ENCODE measurements at regions not wholly inside any gene's neighbourhood (a gene's known extent, or its start where the extent isn't known, plus 50 kb on each side); places are given as distances from the start of the nearest gene placed in this dataset.
"Not testable (repeated sequence)": the region's sequence is repeated elsewhere in the genome, so short reads cannot be mapped to it uniquely, and the experiment has no call there.

DNA sequence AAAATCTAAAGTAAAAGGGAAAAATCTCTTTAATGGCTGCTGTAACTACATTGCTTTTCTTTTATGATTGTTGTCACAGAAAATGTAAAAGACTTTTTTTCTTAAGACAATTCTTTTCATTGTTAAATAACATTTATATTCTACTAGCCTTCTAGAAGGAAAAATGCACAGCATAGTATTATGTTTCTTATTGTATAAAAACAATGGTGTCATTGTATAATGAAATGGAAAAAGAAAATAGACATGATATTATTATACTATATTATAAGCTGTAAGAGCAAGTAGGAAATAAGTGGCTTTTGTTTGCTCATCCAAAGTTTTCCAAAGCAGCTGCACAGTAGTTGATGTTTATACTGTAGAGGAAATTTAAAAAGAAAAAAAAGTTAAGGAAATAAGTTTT, 1021.7 kb downstream of the EFNA5 start:
- no peak overlapping the region for H3K27ac ChIP-seq (ENCODE audit: low read length)
- H3K9ac ChIP-seq (ENCODE audit: low read length in 2 of 2) = no peak overlapping the region
- no peak overlapping the region for H3K4me3 ChIP-seq (ENCODE audit: low read length in 2 of 2)
- no peaks in the 10 kb centered on the region for H3K27me3 ChIP-seq (ENCODE audit: control insufficient read depth in 1 of 2, insufficient read depth in 2 of 2, low read length in 2 of 2)
- H3K36me3 ChIP-seq (ENCODE audit: control insufficient read depth in 2 of 2, insufficient read depth in 2 of 2, low read length in 2 of 2) = no peaks in the 10 kb centered on the region
- H3K4me1 ChIP-seq (ENCODE audit: control insufficient read depth, insufficient read depth, low read length) = no peaks in the 10 kb centered on the region
- peaks cover 0 to 4% of the 10 kb centered on the region in 2 donors for H3K9me3 ChIP-seq (ENCODE audit: control insufficient read depth in 2 of 2, low read length in 2 of 2)

DNA sequence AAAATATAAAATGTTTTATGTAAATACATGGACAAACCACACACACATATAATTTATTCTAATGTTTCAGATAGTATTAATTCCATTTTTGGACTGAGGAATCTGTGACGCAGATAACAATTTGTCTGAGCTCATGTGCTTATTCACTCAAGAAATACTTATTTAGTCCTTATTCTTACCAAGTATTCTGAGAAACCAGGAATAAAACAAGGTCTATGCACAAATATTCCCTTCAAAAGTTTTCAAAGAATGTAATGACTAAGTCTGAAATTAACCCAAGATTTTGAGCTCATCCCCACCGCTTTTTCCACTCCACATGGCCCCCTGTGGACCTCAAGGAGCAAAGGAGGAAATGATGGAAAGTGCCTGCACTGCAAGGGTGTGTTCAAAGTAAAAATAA, 1022.3 kb downstream of the EFNA5 start:
- peaks cover 0 to under 1% of the 10 kb centered on the region in 2 donors for H3K9me3 ChIP-seq (ENCODE audit: control insufficient read depth in 2 of 2, low read length in 2 of 2)
- H3K9ac ChIP-seq (ENCODE audit: low read length in 2 of 2) = no peak overlapping the region
- H3K4me3 ChIP-seq (ENCODE audit: low read length in 2 of 2) = no peak overlapping the region
- H3K27ac ChIP-seq (ENCODE audit: low read length) = no peak overlapping the region
- H3K27me3 ChIP-seq (ENCODE audit: control insufficient read depth in 1 of 2, insufficient read depth in 2 of 2, low read length in 2 of 2) = no peaks in the 10 kb centered on the region
- H3K36me3 ChIP-seq (ENCODE audit: control insufficient read depth in 2 of 2, insufficient read depth in 2 of 2, low read length in 2 of 2) = no peaks in the 10 kb centered on the region
- no peaks in the 10 kb centered on the region for H3K4me1 ChIP-seq (ENCODE audit: control insufficient read depth, insufficient read depth, low read length)

DNA sequence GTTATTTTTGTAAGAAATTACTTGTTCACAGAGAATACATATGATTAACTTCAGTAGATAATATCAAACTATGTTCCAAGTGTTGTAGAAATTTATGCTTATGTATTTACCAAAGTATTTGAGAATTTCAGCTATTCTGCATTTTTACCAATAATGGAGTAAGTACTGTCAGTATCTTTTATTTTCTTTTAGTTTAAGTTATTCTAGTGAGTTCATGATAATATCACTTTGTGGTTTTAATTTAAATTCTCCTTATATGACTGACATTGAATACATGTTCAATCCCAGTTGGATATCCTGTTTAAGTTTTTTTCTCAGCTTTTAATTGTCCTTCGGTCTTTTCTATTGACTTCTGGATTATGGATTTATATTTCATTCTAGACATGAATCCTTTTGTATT, 1024.6 kb downstream of the EFNA5 start:
- no peak overlapping the region for H3K4me3 ChIP-seq (ENCODE audit: low read length in 2 of 2)
- no peak overlapping the region for H3K9ac ChIP-seq (ENCODE audit: low read length in 2 of 2)
- H3K27me3 ChIP-seq (ENCODE audit: control insufficient read depth in 1 of 2, insufficient read depth in 2 of 2, low read length in 2 of 2) = no peaks in the 10 kb centered on the region
- H3K36me3 ChIP-seq (ENCODE audit: control insufficient read depth in 2 of 2, insufficient read depth in 2 of 2, low read length in 2 of 2) = no peaks in the 10 kb centered on the region
- H3K27ac ChIP-seq (ENCODE audit: low read length) = no peak overlapping the region
- H3K9me3 ChIP-seq (ENCODE audit: control insufficient read depth in 2 of 2, low read length in 2 of 2) = no peaks in the 10 kb centered on the region
- H3K4me1 ChIP-seq (ENCODE audit: control insufficient read depth, insufficient read depth, low read length) = no peaks in the 10 kb centered on the region

DNA sequence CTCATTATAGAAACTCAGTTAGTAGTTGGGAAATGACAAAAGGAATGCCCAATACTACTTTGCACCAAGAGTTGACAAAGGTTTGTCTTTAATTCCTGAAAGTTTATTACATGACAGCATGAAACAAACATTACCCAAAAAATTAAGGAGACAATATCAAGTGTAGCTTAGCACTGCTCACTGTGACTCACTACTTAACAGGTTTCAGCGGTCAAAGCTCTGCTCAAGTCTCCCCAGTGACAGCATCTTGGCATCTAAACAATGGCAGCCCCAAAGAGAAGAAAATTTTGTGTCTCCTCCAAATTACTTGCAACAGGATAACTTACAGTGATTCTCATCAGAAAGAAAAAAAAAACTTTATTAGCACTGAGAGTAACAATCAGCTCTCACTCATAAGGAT, 1030.2 kb downstream of the EFNA5 start:
- Histone ChIP-seq H3K27me3 (ENCODE audit: control insufficient read depth in 1 of 2, insufficient read depth in 2 of 2, low read length in 2 of 2) (no peaks in the 10 kb centered on the region), H3K36me3 (ENCODE audit: control insufficient read depth in 2 of 2, insufficient read depth in 2 of 2, low read length in 2 of 2) (no peaks in the 10 kb centered on the region), H3K9me3 (ENCODE audit: control insufficient read depth in 2 of 2, low read length in 2 of 2) (no peaks in the 10 kb centered on the region), H3K9ac (ENCODE audit: low read length in 2 of 2) (no peak overlapping the region), H3K27ac (ENCODE audit: low read length) (no peak overlapping the region), H3K4me3 (ENCODE audit: low read length in 2 of 2) (no peak overlapping the region), H3K4me1 (ENCODE audit: control insufficient read depth, insufficient read depth, low read length) (no peaks in the 10 kb centered on the region)

DNA sequence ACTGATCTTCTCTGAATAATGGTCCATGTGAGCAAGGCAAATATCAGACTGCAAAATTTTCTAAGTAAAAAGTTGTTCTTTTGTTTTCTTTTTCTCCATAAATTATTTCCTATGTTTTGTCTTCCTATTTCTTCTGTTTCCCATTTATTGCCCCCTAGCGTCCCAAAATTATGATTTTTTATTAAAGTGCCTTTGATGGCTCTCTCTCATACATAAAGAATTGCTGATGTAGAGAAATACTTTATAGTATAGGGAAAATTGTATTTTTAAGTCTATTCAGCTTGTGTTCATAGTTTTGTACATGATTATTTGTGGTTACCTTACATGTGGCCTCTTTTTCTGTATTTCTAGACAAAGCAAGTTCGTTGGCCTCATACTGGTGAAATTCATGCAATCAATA, 1031.2 kb downstream of the EFNA5 start:
- Histone ChIP-seq H3K36me3 (ENCODE audit: control insufficient read depth in 2 of 2, insufficient read depth in 2 of 2, low read length in 2 of 2) (no peaks in the 10 kb centered on the region), H3K9ac (ENCODE audit: low read length in 2 of 2) (no peak overlapping the region), H3K4me1 (ENCODE audit: control insufficient read depth, insufficient read depth, low read length) (no peaks in the 10 kb centered on the region), H3K27me3 (ENCODE audit: control insufficient read depth in 1 of 2, insufficient read depth in 2 of 2, low read length in 2 of 2) (no peaks in the 10 kb centered on the region), H3K4me3 (ENCODE audit: low read length in 2 of 2) (no peak overlapping the region), H3K9me3 (ENCODE audit: control insufficient read depth in 2 of 2, low read length in 2 of 2) (no peaks in the 10 kb centered on the region), H3K27ac (ENCODE audit: low read length) (no peak overlapping the region)

DNA sequence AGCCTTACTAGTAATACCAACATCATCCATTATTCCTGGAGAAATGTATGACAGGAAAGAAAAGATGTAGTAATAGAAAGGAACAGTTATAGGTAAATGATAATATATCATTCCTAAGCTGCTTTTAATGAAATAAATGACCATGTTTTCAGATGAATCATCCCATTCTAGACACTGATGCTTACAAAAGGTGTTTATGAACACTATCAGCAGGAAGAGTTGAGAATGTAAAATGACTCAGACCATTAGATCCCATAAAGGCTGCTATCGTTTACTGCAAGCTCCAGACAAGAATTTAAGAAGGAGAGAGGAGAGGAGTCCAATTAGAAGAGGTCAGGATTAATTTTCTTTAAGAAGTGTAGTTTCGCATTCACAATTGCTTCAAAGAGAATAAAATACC, 1033.5 kb downstream of the EFNA5 start:
- Histone ChIP-seq H3K9ac (ENCODE audit: low read length in 2 of 2) (no peak overlapping the region), H3K4me3 (ENCODE audit: low read length in 2 of 2) (no peak overlapping the region), H3K9me3 (ENCODE audit: control insufficient read depth in 2 of 2, low read length in 2 of 2) (no peaks in the 10 kb centered on the region), H3K27me3 (ENCODE audit: control insufficient read depth in 1 of 2, insufficient read depth in 2 of 2, low read length in 2 of 2) (no peaks in the 10 kb centered on the region), H3K4me1 (ENCODE audit: control insufficient read depth, insufficient read depth, low read length) (no peaks in the 10 kb centered on the region), H3K27ac (ENCODE audit: low read length) (no peak overlapping the region), H3K36me3 (ENCODE audit: control insufficient read depth in 2 of 2, insufficient read depth in 2 of 2, low read length in 2 of 2) (no peaks in the 10 kb centered on the region)

DNA sequence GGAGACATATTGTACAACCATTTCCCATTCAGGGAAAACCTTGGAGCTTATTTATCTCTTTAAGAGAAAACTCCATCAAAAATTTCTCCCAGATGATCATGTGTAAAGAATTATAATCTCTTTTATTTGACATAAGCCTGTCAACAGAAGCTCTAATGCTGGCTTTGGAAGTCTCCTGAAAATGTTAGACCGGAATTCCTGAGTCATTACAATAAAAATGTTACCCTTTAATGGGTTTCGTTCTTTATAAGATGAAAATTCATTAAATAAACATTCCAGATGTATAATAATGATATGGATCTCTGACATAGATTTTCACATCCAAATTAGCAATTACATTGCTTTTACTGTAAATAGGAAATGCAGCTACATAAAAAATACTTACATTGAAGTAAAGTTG, 1036.4 kb downstream of the EFNA5 start:
- Histone ChIP-seq H3K4me3 (ENCODE audit: low read length in 2 of 2) (no peak overlapping the region), H3K27ac (ENCODE audit: low read length) (no peak overlapping the region), H3K9ac (ENCODE audit: low read length in 2 of 2) (no peak overlapping the region), H3K4me1 (ENCODE audit: control insufficient read depth, insufficient read depth, low read length) (no peaks in the 10 kb centered on the region), H3K27me3 (ENCODE audit: control insufficient read depth in 1 of 2, insufficient read depth in 2 of 2, low read length in 2 of 2) (no peaks in the 10 kb centered on the region), H3K9me3 (ENCODE audit: control insufficient read depth in 2 of 2, low read length in 2 of 2) (no peaks in the 10 kb centered on the region), H3K36me3 (ENCODE audit: control insufficient read depth in 2 of 2, insufficient read depth in 2 of 2, low read length in 2 of 2) (no peaks in the 10 kb centered on the region)

DNA sequence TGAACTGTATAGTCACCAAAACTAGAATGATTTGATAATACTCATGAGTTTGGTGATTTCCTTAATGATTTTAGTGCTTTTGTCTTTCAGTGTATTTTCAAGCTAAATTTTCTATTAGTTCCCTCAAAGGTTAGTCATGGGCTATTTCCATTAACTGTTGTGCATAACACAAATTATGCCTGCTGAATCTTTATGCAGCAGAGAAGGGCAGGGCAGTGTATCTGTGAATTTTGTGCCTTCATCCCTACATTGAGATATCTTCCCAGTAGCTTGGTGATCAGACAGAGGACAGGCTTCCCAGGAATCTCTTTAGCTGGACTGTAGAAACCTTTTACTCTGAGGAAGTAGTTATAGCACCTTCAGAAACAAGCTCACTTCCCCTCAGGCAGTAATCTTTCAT, 1036.9 kb downstream of the EFNA5 start:
- H3K27ac ChIP-seq (ENCODE audit: low read length) = no peak overlapping the region
- H3K36me3 ChIP-seq (ENCODE audit: control insufficient read depth in 2 of 2, insufficient read depth in 2 of 2, low read length in 2 of 2) = no peaks in the 10 kb centered on the region
- H3K4me3 ChIP-seq (ENCODE audit: low read length in 2 of 2) = no peak overlapping the region
- H3K9me3 ChIP-seq (ENCODE audit: control insufficient read depth in 2 of 2, low read length in 2 of 2) = no peaks in the 10 kb centered on the region
- H3K9ac ChIP-seq (ENCODE audit: low read length in 2 of 2) = no peak overlapping the region
- no peaks in the 10 kb centered on the region for H3K27me3 ChIP-seq (ENCODE audit: control insufficient read depth in 1 of 2, insufficient read depth in 2 of 2, low read length in 2 of 2)
- no peaks in the 10 kb centered on the region for H3K4me1 ChIP-seq (ENCODE audit: control insufficient read depth, insufficient read depth, low read length)

DNA sequence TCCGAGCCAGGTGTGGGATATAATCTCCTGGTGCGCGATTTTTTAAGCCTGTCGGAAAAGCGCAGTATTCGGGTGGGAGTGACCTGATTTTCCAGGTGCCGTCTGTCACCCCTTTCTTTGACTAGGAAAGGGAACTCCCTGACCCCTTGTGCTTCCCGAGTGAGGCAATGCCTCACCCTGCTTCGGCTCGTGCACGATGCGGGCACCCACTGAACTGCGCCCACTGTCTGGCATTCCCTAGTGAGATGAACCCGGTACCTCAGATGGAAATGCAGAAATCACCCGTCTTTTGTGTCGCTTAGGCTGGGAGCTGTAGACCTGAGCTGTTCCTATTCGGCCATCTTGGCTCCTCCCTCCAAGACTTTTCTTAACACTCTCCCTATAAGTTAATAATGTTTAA, 1042.3 kb downstream of the EFNA5 start:
- H3K27me3 ChIP-seq (ENCODE audit: control insufficient read depth in 1 of 2, insufficient read depth in 2 of 2, low read length in 2 of 2); H3K9ac ChIP-seq (ENCODE audit: low read length in 2 of 2); H3K27ac ChIP-seq (ENCODE audit: low read length); H3K4me3 ChIP-seq (ENCODE audit: low read length in 2 of 2); H3K36me3 ChIP-seq (ENCODE audit: control insufficient read depth in 2 of 2, insufficient read depth in 2 of 2, low read length in 2 of 2); H3K4me1 ChIP-seq (ENCODE audit: control insufficient read depth, insufficient read depth, low read length); H3K9me3 ChIP-seq (ENCODE audit: control insufficient read depth in 2 of 2, low read length in 2 of 2): not testable (repeated sequence)

DNA sequence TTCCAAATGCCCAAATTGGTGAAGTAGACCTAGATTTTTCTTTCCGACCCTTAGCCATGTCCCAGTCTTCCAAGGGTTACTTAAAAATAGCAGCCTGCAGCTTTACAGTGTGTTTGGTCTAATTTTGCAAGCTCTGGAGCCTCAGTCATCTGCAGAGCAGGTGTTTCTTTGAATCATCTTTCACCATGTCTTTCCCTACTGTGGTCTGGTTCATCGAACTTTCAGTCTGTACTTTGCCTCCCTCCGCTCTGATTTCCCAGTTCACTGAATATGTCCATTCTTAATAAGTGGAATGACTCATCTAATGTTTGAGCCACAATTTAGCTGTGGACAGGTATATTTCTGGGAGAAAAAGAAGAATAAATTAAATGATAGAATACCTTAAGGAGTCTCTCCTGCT, 1060.7 kb downstream of the EFNA5 start:
- H3K36me3 ChIP-seq (ENCODE audit: control insufficient read depth in 2 of 2, insufficient read depth in 2 of 2, low read length in 2 of 2) = no peaks in the 10 kb centered on the region
- no peaks in the 10 kb centered on the region for H3K9me3 ChIP-seq (ENCODE audit: control insufficient read depth in 2 of 2, low read length in 2 of 2)
- no peaks in the 10 kb centered on the region for H3K4me1 ChIP-seq (ENCODE audit: control insufficient read depth, insufficient read depth, low read length)
- no peak overlapping the region for H3K27ac ChIP-seq (ENCODE audit: low read length)
- H3K4me3 ChIP-seq (ENCODE audit: low read length in 2 of 2) = no peak overlapping the region
- H3K9ac ChIP-seq (ENCODE audit: low read length in 2 of 2) = no peak overlapping the region
- H3K27me3 ChIP-seq (ENCODE audit: control insufficient read depth in 1 of 2, insufficient read depth in 2 of 2, low read length in 2 of 2) = no peaks in the 10 kb centered on the region

DNA sequence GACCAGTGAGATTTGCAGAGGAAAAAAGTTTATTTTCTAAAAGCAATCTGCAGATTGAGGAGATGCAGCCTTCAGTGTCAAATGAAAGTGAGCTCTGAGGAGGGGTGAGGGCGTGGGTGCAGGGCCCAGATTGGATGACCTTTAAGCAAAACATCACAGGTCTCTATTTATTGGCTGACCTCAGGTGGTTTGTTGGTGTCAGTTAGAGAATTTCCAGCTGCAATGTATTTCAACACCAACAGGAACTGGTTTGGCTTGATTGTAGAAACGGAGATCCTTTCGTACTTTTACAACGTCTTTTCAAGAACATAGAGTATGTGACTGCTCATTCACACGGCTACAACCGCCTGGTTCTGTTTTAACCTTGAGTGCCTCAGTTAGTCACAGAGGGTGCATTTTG, 1069.1 kb downstream of the EFNA5 start:
- Histone ChIP-seq H3K36me3 (ENCODE audit: control insufficient read depth in 2 of 2, insufficient read depth in 2 of 2, low read length in 2 of 2) (no peaks in the 10 kb centered on the region), H3K9me3 (ENCODE audit: control insufficient read depth in 2 of 2, low read length in 2 of 2) (no peaks in the 10 kb centered on the region), H3K9ac (ENCODE audit: low read length in 2 of 2) (no peak overlapping the region), H3K4me3 (ENCODE audit: low read length in 2 of 2) (no peak overlapping the region), H3K27me3 (ENCODE audit: control insufficient read depth in 1 of 2, insufficient read depth in 2 of 2, low read length in 2 of 2) (no peaks in the 10 kb centered on the region), H3K27ac (ENCODE audit: low read length) (no peak overlapping the region), H3K4me1 (ENCODE audit: control insufficient read depth, insufficient read depth, low read length) (no peaks in the 10 kb centered on the region)

DNA sequence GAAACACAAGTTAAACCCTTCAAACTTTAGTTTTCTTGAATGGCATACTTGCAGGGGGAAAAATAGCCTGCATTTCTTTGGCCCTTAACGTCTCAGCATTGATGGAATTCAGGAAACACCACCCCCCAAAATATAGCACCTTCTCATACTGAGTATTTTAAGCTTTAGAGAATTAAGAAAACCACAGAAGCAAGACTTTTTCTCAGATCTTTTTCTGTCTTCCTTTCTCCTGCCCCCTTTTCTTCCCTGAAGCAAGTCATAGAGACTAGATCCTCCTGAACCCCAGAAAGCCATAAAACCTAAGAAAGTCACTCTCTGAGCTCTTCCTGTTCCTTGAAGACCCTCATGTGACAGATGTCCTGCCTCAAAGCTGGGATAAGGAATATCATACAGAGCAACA, 1069.9 kb downstream of the EFNA5 start:
- Histone ChIP-seq H3K4me1 (ENCODE audit: control insufficient read depth, insufficient read depth, low read length) (no peaks in the 10 kb centered on the region), H3K27ac (ENCODE audit: low read length) (no peak overlapping the region), H3K9me3 (ENCODE audit: control insufficient read depth in 2 of 2, low read length in 2 of 2) (no peaks in the 10 kb centered on the region), H3K9ac (ENCODE audit: low read length in 2 of 2) (no peak overlapping the region), H3K36me3 (ENCODE audit: control insufficient read depth in 2 of 2, insufficient read depth in 2 of 2, low read length in 2 of 2) (no peaks in the 10 kb centered on the region), H3K4me3 (ENCODE audit: low read length in 2 of 2) (no peak overlapping the region), H3K27me3 (ENCODE audit: control insufficient read depth in 1 of 2, insufficient read depth in 2 of 2, low read length in 2 of 2) (no peaks in the 10 kb centered on the region)
